Ovary (tissue), 7 donors: ENCODE measurements at regions not wholly inside any gene's neighbourhood (a gene's known extent, or its start where the extent isn't known, plus 50 kb on each side); places are given as distances from the start of the nearest gene placed in this dataset.

ENCODE experiments used
- DNase-seq, 5 donors: peaks; one replicate each; pipeline ENCODE4 v3.0.0-alpha.2; 2019 to 2020
- H3K27ac ChIP-seq, 2 donors: fragments of 200-600 bp; one replicate each; pipeline versions ENCODE4 v1.5.1 to v1.8.0; 2019 to 2022
- H3K27me3 ChIP-seq: fragments of 200-600 bp; one replicate; pipeline ENCODE4 v1.8.0; 2022
- H3K36me3 ChIP-seq: fragments of 200-600 bp; sonication (generic); one replicate; pipeline ENCODE4 v1.5.1; 2019
- H3K4me1 ChIP-seq: one replicate; pipeline ENCODE4 v1.8.1; 2013; ENCODE audit warnings: mild to moderate bottlenecking, moderate library complexity; ENCODE audit not compliant: insufficient read depth
- H3K4me3 ChIP-seq: fragments of 200-600 bp; sonication (generic); one replicate; pipeline ENCODE4 v1.5.1; 2017
- H3K9me3 ChIP-seq, 2 donors: fragments of 200-600 bp in 1 of 2; sonication (generic) in 1 of 2; one replicate each; pipeline versions ENCODE4 v1.5.1 to v1.8.1; 2013 to 2019; ENCODE audit warnings: mild to moderate bottlenecking in 1 of 2, moderate library complexity in 1 of 2
- CTCF ChIP-seq, 3 donors: fragments of 450-650 bp in 2 of 3; fragments of 200-600 bp in 1 of 3; IDR thresholded peaks; one replicate each; pipeline versions ENCODE4 v1.5.1 to v1.8.0; 2016 to 2022; ENCODE audit warnings: antibody characterized with exemption in 3 of 3, mild to moderate bottlenecking in 1 of 3
- EP300 ChIP-seq: sonication (generic); formaldehyde crosslinking; IDR thresholded peaks from one replicate; pipeline ENCODE4 v1.6.1; 2017; ENCODE audit warnings: antibody characterized with exemption
- POLR2A ChIP-seq: fragments of 450-650 bp; IDR thresholded peaks from one replicate; pipeline ENCODE4 v1.6.1; 2017; ENCODE audit warnings: antibody characterized with exemption, mild to moderate bottlenecking, moderate library complexity
- WGBS, 3 donors: extraction: QIAGEN DNeasy Blood & Tissue Kit in 1 of 3; methylation state at CpG; one replicate each; pipeline versions ENCODE4 v1.1.5 to v1.1.7; 2013 to 2017; 5-methylcytosine and 5-hydroxymethylcytosine counted together
- intact Hi-C, 4 donors: fragments of 100-400 bp; cut with DNase I; formaldehyde crosslinking; loops; one replicate each; pipeline versions ENCODE4 v1.11.0 to v1.15.1; 2022 to 2023
- donor health status: DM: no; HTN: no; CAD: no; lungs with moderate emphysema.
- donor health status: DM: no; HTN: no; CAD: no.
- donor health status: Bipolar disorder and iron deficiency.
- donor health status: DM: no; HTN: no; CAD: no.
- donor health status: DM: yes; HTN: yes; CAD: no.

- no peaks in the 10 kb centered on the region for H3K36me3 ChIP-seq
- intact Hi-C loops = no loop called here
- H3K27ac ChIP-seq = no peak overlapping the region
- no peak overlapping the region for H3K4me3 ChIP-seq
- DNase-seq = no peak
- peaks cover under 1% of the 10 kb centered on the region for H3K4me1 ChIP-seq
- TF ChIP-seq EP300 (no peak), POLR2A (no peak), CTCF (IDR thresholded peaks at IDR 0.05) (no peak)
- H3K27me3 ChIP-seq = no peaks in the 10 kb centered on the region
- H3K9me3 ChIP-seq = no peaks in the 10 kb centered on the region
Observed at GRCh38 chr13:34878329-34878728, 63.7 kb upstream of the NBEA start.

GRCh38 chr13:34879851-34880250 is 62.2 kb upstream of the NBEA start:
- no peak overlapping the region for H3K4me3 ChIP-seq
- 96 to 100% (median 97%) methylated on average over 1 of the region's 1 CpG for WGBS, 3 donors

GRCh38 chr13:34881494-34881893 is 60.6 kb upstream of the NBEA start:
- intact Hi-C loops = no loop called here
- TF ChIP-seq POLR2A = no peak
- TF ChIP-seq CTCF (IDR thresholded peaks at IDR 0.05) = no peak
- no peak for TF ChIP-seq EP300

More at GRCh38 chr13:34879851-34880250, 62.2 kb upstream of the NBEA start:
- H3K9me3 ChIP-seq = no peaks in the 10 kb centered on the region
- H3K27me3 ChIP-seq = no peaks in the 10 kb centered on the region
- TF ChIP-seq POLR2A (no peak), CTCF (IDR thresholded peaks at IDR 0.05) (no peak), EP300 (no peak)
- intact Hi-C loops = no loop called here
- H3K4me1 ChIP-seq = peaks cover 2% of the 10 kb centered on the region
- H3K27ac ChIP-seq = no peak overlapping the region
- DNase-seq = no peak
- H3K36me3 ChIP-seq = no peaks in the 10 kb centered on the region

GRCh38 chr13:34883396-34883795 is 58.7 kb upstream of the NBEA start:
- H3K27ac ChIP-seq = no peak overlapping the region
- H3K27me3 ChIP-seq = no peaks in the 10 kb centered on the region
- TF ChIP-seq CTCF (IDR thresholded peaks at IDR 0.05) = no peak
- no peak for TF ChIP-seq EP300
- no peak for TF ChIP-seq POLR2A
- peak; percentile 9 to 48 (median 27) for DNase-seq
- WGBS, 3 donors = 17 to 25% (median 21%) methylated on average over 6 of the region's 6 CpGs
- no peak overlapping the region for H3K4me3 ChIP-seq
- intact Hi-C loops = no loop called here
- peaks cover 2% of the 10 kb centered on the region for H3K4me1 ChIP-seq
- no peaks in the 10 kb centered on the region for H3K9me3 ChIP-seq
- no peaks in the 10 kb centered on the region for H3K36me3 ChIP-seq

More at GRCh38 chr13:34881494-34881893, 60.6 kb upstream of the NBEA start:
- no peak overlapping the region for H3K4me3 ChIP-seq
- no peak for DNase-seq
- H3K9me3 ChIP-seq = no peaks in the 10 kb centered on the region
- no peaks in the 10 kb centered on the region for H3K36me3 ChIP-seq
- WGBS, 3 donors = 89 to 95% (median 94%) methylated on average over 2 of the region's 2 CpGs
- H3K27ac ChIP-seq = no peak overlapping the region
- peaks cover 2% of the 10 kb centered on the region for H3K4me1 ChIP-seq
- H3K27me3 ChIP-seq = no peaks in the 10 kb centered on the region

GRCh38 chr13:34884366-34884765 is 57.7 kb upstream of the NBEA start:
- 52 to 67% (median 54%) methylated on average over 2 of the region's 2 CpGs for WGBS, 3 donors
- no peak for DNase-seq
- Histone ChIP-seq H3K36me3 (no peaks in the 10 kb centered on the region), H3K4me3 (no peak overlapping the region), H3K9me3 (no peaks in the 10 kb centered on the region), H3K27ac (no peak overlapping the region), H3K27me3 (no peaks in the 10 kb centered on the region), H3K4me1 (peaks cover 2% of the 10 kb centered on the region)
- intact Hi-C loops = no loop called here
- TF ChIP-seq POLR2A = no peak
- no peak for TF ChIP-seq EP300
- TF ChIP-seq CTCF (IDR thresholded peaks at IDR 0.05) = no peak
